Kidney epithelial cell (primary cell): ENCODE measurements at regions not wholly inside any gene's neighbourhood (a gene's known extent, or its start where the extent isn't known, plus 50 kb on each side); places are given as distances from the start of the nearest gene placed in this dataset.

ENCODE experiments used
- DNase-seq: peaks from one replicate; pipeline ENCODE4 v3.0.0-alpha.2; 2010; ENCODE audit warnings: low read depth
- H3K27me3 ChIP-seq: 2 replicates; pipeline ENCODE4 v1.6.0; 2011; ENCODE audit warnings: low read length; ENCODE audit not compliant: control insufficient read depth, insufficient read depth
- H3K36me3 ChIP-seq: 2 replicates; pipeline ENCODE4 v1.5.1; 2011; ENCODE audit warnings: low read length; ENCODE audit not compliant: control insufficient read depth, insufficient read depth
- H3K4me3 ChIP-seq: 2 replicates; pipeline ENCODE4 v1.5.1; 2011; ENCODE audit warnings: low read depth, mild to moderate bottlenecking, control low read depth, low read length
- TF ChIP-seq, protein P1 (sequence below): IDR thresholded peaks from 2 replicates; pipeline ENCODE4 v1.5.1; 2011; ENCODE audit warnings: mild to moderate bottlenecking, moderate library complexity, low read length, control low read depth, inconsistent platforms; ENCODE audit not compliant: insufficient read depth, poor library complexity, severe bottlenecking

DNA sequence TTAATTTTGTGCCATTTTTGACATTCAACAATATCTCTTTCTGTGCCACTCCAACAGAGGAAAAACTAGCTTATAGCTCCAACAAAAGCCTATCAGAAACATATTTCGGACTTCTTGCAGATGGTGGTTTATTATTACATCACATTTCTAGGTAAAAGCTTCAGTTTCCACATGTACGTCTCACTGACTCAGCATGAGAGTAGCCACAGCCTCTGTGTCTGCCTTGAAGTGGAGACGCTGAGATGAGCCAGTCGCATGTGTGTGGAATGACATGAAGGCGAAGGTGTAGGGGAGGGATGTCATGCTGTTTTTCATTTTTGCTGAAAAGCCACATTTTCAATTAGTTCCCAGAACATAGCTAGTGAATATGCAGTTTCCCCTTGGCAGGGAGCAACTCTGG, 598.6 kb downstream of the EFNB2 start:
- Histone ChIP-seq H3K36me3 (no peaks in the 10 kb centered on the region), H3K4me3 (no peak overlapping the region), H3K27me3 (no peaks in the 10 kb centered on the region)
- TF ChIP-seq, protein P1, sequence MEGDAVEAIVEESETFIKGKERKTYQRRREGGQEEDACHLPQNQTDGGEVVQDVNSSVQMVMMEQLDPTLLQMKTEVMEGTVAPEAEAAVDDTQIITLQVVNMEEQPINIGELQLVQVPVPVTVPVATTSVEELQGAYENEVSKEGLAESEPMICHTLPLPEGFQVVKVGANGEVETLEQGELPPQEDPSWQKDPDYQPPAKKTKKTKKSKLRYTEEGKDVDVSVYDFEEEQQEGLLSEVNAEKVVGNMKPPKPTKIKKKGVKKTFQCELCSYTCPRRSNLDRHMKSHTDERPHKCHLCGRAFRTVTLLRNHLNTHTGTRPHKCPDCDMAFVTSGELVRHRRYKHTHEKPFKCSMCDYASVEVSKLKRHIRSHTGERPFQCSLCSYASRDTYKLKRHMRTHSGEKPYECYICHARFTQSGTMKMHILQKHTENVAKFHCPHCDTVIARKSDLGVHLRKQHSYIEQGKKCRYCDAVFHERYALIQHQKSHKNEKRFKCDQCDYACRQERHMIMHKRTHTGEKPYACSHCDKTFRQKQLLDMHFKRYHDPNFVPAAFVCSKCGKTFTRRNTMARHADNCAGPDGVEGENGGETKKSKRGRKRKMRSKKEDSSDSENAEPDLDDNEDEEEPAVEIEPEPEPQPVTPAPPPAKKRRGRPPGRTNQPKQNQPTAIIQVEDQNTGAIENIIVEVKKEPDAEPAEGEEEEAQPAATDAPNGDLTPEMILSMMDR: no peak
- no peak for DNase-seq

DNA sequence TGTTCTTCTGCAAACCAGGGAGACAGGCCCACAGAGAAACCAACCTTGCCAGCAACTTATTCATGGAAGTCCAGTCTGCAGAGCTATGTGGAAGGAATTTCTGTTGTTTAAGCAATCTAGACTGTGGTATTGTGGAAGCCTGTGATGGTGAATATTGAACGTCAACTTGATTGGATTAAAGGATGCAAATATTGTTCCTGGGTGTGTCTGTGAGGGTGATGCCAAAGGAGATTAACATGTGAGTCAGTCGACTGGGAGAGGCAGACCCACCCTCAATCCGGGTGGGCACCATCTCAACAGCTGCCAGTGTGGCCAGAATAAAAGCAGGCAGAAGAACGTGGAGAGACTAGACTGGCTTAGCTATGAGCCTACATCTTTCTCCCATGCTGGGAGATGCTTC, 606.0 kb downstream of the EFNB2 start:
- TF ChIP-seq, protein P1: no peak

DNA sequence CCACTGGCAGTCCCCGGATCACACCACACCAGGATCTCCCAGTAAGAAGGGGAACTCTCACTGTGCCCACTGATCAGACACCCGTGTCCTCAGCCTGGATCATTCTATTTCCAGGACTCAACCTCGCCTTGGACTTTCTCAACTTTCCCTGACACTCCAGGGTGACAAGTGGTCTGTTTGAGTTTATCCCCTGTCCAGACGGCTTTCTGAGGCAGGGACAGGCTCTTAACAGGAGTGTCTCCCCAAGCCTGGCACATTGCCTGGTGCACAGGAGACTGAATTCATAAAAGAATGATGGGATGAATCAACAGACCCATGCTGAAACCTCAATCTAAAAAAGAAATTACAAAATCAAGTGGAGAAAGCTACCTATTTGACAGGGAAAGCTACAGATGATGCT, 606.6 kb downstream of the EFNB2 start:
- TF ChIP-seq, protein P1: no peak
- H3K27me3 ChIP-seq: no peaks in the 10 kb centered on the region
- H3K4me3 ChIP-seq: no peak overlapping the region
- no peak for DNase-seq
- no peaks in the 10 kb centered on the region for H3K36me3 ChIP-seq

More for the DNA sequence above, 606.0 kb downstream of the EFNB2 start:
- H3K36me3 ChIP-seq: no peaks in the 10 kb centered on the region
- no peaks in the 10 kb centered on the region for H3K27me3 ChIP-seq
- DNase-seq: no peak
- H3K4me3 ChIP-seq: no peak overlapping the region

DNA sequence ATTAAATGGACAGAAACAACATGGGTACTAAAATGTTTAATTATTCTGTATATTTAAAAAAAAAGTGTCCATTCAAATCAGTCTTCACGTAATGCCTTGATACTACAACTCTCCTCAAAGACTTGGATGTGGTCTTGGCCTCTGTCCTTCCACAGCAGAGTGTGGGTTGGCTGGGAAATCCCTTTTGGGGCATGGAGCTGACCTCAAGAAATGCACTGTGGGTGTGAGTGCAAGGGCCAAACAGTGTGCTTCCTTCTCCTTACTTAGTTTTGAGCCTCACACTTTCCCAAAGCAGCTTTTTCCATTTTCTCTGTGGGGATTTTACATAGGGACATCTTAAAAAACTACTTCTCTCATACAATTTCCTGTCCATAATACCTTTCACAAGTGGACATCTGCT, 607.4 kb downstream of the EFNB2 start:
- Histone ChIP-seq H3K4me3 (no peak overlapping the region), H3K27me3 (no peaks in the 10 kb centered on the region), H3K36me3 (no peaks in the 10 kb centered on the region)
- TF ChIP-seq, protein P1: no peak
- no peak for DNase-seq

DNA sequence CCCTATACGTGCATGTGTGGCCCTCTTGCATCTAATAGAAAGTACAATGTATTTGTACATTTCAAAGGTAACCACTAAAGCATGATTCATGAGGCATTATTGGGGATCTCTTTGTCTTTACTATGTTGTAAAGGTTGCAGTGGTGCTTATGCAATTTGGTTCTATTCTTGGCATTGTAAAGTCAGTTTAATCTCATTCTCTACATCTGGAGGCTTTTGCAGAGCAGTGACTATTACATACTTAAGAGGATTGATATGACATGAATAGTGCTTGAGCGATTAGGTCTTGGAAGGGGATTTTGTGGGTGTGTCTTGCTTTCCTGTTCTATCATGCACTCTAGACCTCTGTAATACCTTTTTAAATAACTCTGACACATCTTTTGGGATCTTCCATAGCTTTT, 610.0 kb downstream of the EFNB2 start:
- peak; percentile 1 for DNase-seq
- TF ChIP-seq, protein P1: no peak
- no peaks in the 10 kb centered on the region for H3K27me3 ChIP-seq
- no peaks in the 10 kb centered on the region for H3K36me3 ChIP-seq
- H3K4me3 ChIP-seq: no peak overlapping the region

DNA sequence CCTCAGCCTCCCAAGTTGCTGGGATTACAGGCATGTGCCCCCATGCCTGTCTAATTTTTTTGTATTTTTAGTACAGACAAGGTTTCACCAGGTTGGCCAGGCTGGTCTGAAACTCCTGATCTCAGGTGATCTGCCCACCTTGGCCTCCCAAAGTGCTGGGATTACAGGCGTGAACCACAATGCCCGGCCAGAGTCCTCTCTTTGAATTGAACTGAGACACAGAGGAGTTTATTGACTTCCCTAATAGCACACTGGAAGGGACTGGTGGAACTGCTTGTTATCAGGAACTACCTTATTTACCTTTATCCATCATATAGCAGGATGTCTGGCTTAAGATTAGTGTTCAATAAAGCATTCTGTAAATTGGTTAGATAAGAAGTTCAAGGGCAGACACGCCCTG, 613.8 kb downstream of the EFNB2 start:
- Histone ChIP-seq H3K36me3 (no peaks in the 10 kb centered on the region), H3K4me3 (no peak overlapping the region), H3K27me3 (no peaks in the 10 kb centered on the region)
- TF ChIP-seq, protein P1: no peak
- no peak for DNase-seq
